ENCODE measurements at regions not wholly inside any gene's neighbourhood (a gene's known extent, or its start where the extent isn't known, plus 50 kb on each side); places are given as distances from the start of the nearest gene placed in this dataset.

DNA sequence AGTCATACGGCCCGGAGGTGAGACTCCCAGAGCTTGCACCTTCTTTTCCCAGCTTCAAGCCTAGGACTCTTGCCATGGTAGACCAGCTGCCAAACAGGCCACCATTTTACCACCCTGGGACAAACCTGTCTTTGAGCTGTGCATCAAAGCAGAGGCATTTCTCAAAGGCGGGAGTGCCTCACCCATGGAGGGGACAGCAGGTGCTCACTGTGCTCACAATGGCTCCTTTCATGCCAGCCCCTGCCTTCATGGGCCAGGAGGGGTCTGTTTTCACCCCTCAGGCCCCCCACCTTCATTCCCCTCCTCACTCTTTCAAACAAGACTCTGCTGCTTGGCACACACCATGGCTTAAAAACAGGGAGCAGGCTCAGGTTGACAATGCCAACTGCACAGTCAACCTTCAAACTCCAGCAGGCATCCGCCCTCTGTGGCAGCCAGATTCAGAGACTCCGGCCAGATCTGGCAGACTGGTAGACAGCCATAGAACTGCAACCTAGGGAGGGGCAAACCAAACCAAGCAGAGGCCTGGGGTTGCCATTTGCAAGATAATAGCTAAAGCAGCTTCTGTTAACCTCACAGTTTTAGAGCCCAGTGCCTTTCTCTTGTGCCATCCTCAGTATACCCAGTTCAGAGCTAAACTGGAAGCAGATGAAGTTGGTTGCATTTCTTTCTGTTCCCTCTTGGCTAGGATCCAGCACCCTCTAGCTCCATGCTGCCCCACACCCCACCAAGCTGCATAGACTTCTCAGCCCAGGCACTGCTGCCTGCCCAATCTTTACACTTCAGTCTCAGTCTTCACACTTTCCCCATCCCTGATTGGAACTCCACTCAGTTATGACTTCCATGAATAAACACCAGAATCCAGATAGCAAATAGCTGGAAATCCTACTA, 93.9 kb upstream of the SPATA13 start:
- Histone ChIP-seq H3K36me3 (ENCODE audit: insufficient read depth, low read length) (no peaks in the 10 kb centered on the region), H3K9me3 (ENCODE audit: low read length) (no peaks in the 10 kb centered on the region), H3K9me2 (replicated peaks; ENCODE audit: insufficient read depth, low read length) (no peaks in the 10 kb centered on the region), H3K79me2 (ENCODE audit: low read length) (no peaks in the 10 kb centered on the region), H4K20me1 (ENCODE audit: insufficient read depth, low read depth, low read length) (no peaks in the 10 kb centered on the region), H2AFZ (ENCODE audit: low read length) (no peak overlapping the region), H3K9ac (ENCODE audit: low read length) (no peak overlapping the region), H3K27me3 (ENCODE audit: low read length) (0 out of 2 replicates have a peak, but pooled peaks cover 2% of the 10 kb centered on the region), H3K4me1 (ENCODE audit: low read length) (no peaks in the 10 kb centered on the region), H3K4me3 (ENCODE audit: low read length) (no peak overlapping the region), H3K27ac (ENCODE audit: low read length) (no peak overlapping the region), H3K4me2 (ENCODE audit: low read depth, low read length, poor library complexity, severe bottlenecking) (no peak overlapping the region)
- DNase-seq: no peak

DNA sequence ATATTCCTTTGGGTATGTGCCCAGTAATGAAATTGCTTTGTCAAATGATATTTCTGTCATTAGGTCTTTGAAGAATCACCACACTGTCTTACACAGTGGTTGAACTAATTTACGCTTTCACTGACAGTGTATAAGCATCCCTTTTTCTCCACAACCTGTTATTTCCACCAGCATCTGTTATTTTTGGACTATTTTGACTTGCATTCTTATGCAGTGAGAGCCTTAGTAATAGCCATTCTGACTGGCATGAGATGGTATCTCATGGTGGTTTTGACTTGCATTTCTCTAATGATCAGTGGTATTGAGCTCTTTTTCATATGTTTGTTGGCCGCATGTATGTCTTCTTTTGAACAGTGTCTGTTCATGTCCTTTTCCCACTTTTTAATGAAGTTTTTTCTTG, 92.0 kb upstream of the SPATA13 start:
- H3K9me3 ChIP-seq (ENCODE audit: low read length): no peaks in the 10 kb centered on the region
- no peak for DNase-seq

DNA sequence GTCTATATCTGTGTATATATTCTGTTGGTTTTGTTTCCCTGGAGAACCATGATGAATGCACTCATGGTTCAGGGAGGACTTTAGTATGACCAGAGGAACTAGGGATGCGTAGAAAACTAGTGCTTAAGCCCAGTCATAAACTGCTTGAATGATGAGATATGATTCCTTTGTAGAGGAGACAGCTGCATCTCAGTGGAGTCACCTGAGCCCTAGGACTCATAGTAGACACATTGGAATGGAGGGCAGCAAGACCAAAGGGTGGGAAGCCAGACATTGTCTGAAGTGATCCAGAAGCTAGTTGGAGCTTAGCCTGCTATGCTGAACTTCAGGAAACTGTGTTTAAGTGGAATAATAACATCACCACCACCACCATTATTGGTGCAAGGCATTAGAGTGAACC, 89.5 kb upstream of the SPATA13 start:
- H3K4me3 ChIP-seq (ENCODE audit: low read length): no peak overlapping the region

More for the DNA sequence above, 92.0 kb upstream of the SPATA13 start:
- no peaks in the 10 kb centered on the region for H3K79me2 ChIP-seq (ENCODE audit: low read length)
- no peaks in the 10 kb centered on the region for H3K36me3 ChIP-seq (ENCODE audit: insufficient read depth, low read length)
- H3K9me2 ChIP-seq (replicated peaks; ENCODE audit: insufficient read depth, low read length): no peaks in the 10 kb centered on the region
- H3K4me2 ChIP-seq (ENCODE audit: low read depth, low read length, poor library complexity, severe bottlenecking): no peak overlapping the region
- no peak overlapping the region for H3K4me3 ChIP-seq (ENCODE audit: low read length)
- H3K27ac ChIP-seq (ENCODE audit: low read length): no peak overlapping the region
- no peak overlapping the region for H3K9ac ChIP-seq (ENCODE audit: low read length)
- H4K20me1 ChIP-seq (ENCODE audit: insufficient read depth, low read depth, low read length): no peaks in the 10 kb centered on the region
- H3K27me3 ChIP-seq (ENCODE audit: low read length): 0 out of 2 replicates have a peak, but pooled peaks cover 2% of the 10 kb centered on the region
- no peaks in the 10 kb centered on the region for H3K4me1 ChIP-seq (ENCODE audit: low read length)
- no peak overlapping the region for H2AFZ ChIP-seq (ENCODE audit: low read length)

DNA sequence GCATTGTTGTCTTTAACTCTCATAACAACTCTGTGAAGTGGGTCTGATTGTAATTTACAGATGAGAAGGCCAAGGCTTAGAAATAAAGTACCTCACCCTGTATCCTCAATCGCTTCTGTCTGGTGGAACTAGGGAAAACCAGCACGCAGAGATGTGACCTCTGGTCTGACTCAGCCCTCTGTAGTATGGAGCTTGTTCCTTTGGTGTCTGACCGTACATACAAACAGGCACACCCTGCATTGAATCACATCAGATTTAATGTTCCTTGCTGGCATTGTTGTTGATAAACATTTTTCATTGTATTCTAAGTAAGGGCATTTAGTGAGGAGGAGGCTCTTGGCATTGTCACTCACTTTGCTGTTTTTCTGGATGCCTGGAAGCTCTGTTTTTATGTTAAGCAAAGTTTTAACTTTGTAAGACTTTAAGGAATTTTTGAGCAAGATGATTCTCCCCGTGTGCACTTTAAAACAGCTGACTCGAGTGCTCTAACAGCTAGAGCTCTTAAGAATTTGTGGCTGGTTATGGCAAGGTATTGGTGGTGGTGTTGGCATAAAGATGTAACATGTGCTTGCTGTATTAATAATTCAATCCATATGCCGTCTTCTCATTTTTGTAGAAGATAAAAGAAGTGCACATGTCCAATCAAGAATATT, 89.0 kb upstream of the SPATA13 start:
- H3K4me2 ChIP-seq (ENCODE audit: low read depth, low read length, poor library complexity, severe bottlenecking): no peak overlapping the region
- H3K9me3 ChIP-seq (ENCODE audit: low read length): no peaks in the 10 kb centered on the region
- no peak overlapping the region for H3K27ac ChIP-seq (ENCODE audit: low read length)
- no peak overlapping the region for H3K9ac ChIP-seq (ENCODE audit: low read length)
- no peak overlapping the region for H3K4me3 ChIP-seq (ENCODE audit: low read length)
- H3K27me3 ChIP-seq (ENCODE audit: low read length): 0 out of 2 replicates have a peak, but pooled peaks cover 2% of the 10 kb centered on the region
- no peaks in the 10 kb centered on the region for H4K20me1 ChIP-seq (ENCODE audit: insufficient read depth, low read depth, low read length)
- no peaks in the 10 kb centered on the region for H3K36me3 ChIP-seq (ENCODE audit: insufficient read depth, low read length)
- no peaks in the 10 kb centered on the region for H3K9me2 ChIP-seq (replicated peaks; ENCODE audit: insufficient read depth, low read length)
- DNase-seq: no peak
- no peak overlapping the region for H2AFZ ChIP-seq (ENCODE audit: low read length)
- no peaks in the 10 kb centered on the region for H3K79me2 ChIP-seq (ENCODE audit: low read length)
- H3K4me1 ChIP-seq (ENCODE audit: low read length): no peaks in the 10 kb centered on the region

More for the DNA sequence above, 89.5 kb upstream of the SPATA13 start:
- no peak overlapping the region for H3K9ac ChIP-seq (ENCODE audit: low read length)
- no peak for DNase-seq
- no peaks in the 10 kb centered on the region for H3K36me3 ChIP-seq (ENCODE audit: insufficient read depth, low read length)
- no peaks in the 10 kb centered on the region for H3K79me2 ChIP-seq (ENCODE audit: low read length)
- no peak overlapping the region for H2AFZ ChIP-seq (ENCODE audit: low read length)
- no peaks in the 10 kb centered on the region for H3K9me2 ChIP-seq (replicated peaks; ENCODE audit: insufficient read depth, low read length)
- 0 out of 2 replicates have a peak, but pooled peaks cover 2% of the 10 kb centered on the region for H3K27me3 ChIP-seq (ENCODE audit: low read length)
- no peak overlapping the region for H3K4me2 ChIP-seq (ENCODE audit: low read depth, low read length, poor library complexity, severe bottlenecking)
- no peaks in the 10 kb centered on the region for H3K9me3 ChIP-seq (ENCODE audit: low read length)
- no peaks in the 10 kb centered on the region for H4K20me1 ChIP-seq (ENCODE audit: insufficient read depth, low read depth, low read length)
- H3K27ac ChIP-seq (ENCODE audit: low read length): no peak overlapping the region
- no peaks in the 10 kb centered on the region for H3K4me1 ChIP-seq (ENCODE audit: low read length)

DNA sequence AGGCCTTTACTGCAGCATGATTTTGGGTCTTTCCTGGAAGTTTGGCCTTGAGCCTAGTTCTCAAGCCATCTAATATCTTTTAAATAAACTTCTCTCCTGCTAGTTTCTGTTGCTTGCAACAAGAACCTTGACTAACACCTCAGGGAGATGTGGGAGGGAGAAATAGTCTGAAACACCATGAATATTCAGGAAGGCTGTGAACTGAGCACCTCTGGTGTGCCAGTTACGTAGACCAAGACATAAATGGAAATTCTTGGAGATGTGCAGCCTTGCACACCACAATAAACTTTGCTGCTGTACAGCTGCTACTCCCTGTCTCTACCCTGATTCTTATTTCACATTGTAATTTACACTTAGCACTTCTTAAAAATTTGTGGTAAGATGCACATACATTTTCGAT, 86.9 kb upstream of the SPATA13 start:
- no peaks in the 10 kb centered on the region for H4K20me1 ChIP-seq (ENCODE audit: insufficient read depth, low read depth, low read length)
- H3K9me2 ChIP-seq (replicated peaks; ENCODE audit: insufficient read depth, low read length): no peaks in the 10 kb centered on the region
- no peaks in the 10 kb centered on the region for H3K36me3 ChIP-seq (ENCODE audit: insufficient read depth, low read length)
- no peak overlapping the region for H3K4me2 ChIP-seq (ENCODE audit: low read depth, low read length, poor library complexity, severe bottlenecking)
- DNase-seq: no peak
- no peaks in the 10 kb centered on the region for H3K4me1 ChIP-seq (ENCODE audit: low read length)
- no peak overlapping the region for H2AFZ ChIP-seq (ENCODE audit: low read length)
- H3K27ac ChIP-seq (ENCODE audit: low read length): no peak overlapping the region
- H3K79me2 ChIP-seq (ENCODE audit: low read length): no peaks in the 10 kb centered on the region
- no peak overlapping the region for H3K9ac ChIP-seq (ENCODE audit: low read length)
- H3K9me3 ChIP-seq (ENCODE audit: low read length): no peaks in the 10 kb centered on the region
- no peak overlapping the region for H3K4me3 ChIP-seq (ENCODE audit: low read length)
- H3K27me3 ChIP-seq (ENCODE audit: low read length): no peaks in the 10 kb centered on the region

DNA sequence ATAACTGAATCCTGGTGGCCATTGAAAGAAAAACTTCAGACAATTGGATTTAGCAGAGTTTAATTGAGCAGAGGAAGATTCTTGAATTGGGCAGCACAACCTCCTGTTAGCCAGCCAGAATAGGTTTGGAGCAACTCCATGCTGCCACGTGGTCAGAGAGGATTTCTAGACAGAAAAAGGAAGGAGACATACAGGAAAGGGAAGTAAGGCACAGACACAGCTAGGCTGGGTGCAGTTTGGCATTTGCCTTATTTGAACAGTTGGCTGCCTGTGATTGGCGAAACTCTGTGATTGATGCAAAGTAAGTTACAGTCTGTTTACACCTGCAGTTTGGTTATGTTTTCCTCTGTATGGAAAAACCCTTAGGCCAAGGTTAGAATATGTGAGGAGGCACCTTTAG, 85.8 kb upstream of the SPATA13 start:
- H3K27me3 ChIP-seq (ENCODE audit: low read length): no peaks in the 10 kb centered on the region
- H3K9me2 ChIP-seq (replicated peaks; ENCODE audit: insufficient read depth, low read length): no peaks in the 10 kb centered on the region
- no peaks in the 10 kb centered on the region for H3K4me1 ChIP-seq (ENCODE audit: low read length)
- no peak overlapping the region for H2AFZ ChIP-seq (ENCODE audit: low read length)
- no peak overlapping the region for H3K4me2 ChIP-seq (ENCODE audit: low read depth, low read length, poor library complexity, severe bottlenecking)
- H3K36me3 ChIP-seq (ENCODE audit: insufficient read depth, low read length): no peaks in the 10 kb centered on the region
- H3K27ac ChIP-seq (ENCODE audit: low read length): no peak overlapping the region
- no peak overlapping the region for H3K4me3 ChIP-seq (ENCODE audit: low read length)
- no peaks in the 10 kb centered on the region for H4K20me1 ChIP-seq (ENCODE audit: insufficient read depth, low read depth, low read length)
- no peaks in the 10 kb centered on the region for H3K79me2 ChIP-seq (ENCODE audit: low read length)
- no peaks in the 10 kb centered on the region for H3K9me3 ChIP-seq (ENCODE audit: low read length)
- no peak for DNase-seq
- no peak overlapping the region for H3K9ac ChIP-seq (ENCODE audit: low read length)

DNA sequence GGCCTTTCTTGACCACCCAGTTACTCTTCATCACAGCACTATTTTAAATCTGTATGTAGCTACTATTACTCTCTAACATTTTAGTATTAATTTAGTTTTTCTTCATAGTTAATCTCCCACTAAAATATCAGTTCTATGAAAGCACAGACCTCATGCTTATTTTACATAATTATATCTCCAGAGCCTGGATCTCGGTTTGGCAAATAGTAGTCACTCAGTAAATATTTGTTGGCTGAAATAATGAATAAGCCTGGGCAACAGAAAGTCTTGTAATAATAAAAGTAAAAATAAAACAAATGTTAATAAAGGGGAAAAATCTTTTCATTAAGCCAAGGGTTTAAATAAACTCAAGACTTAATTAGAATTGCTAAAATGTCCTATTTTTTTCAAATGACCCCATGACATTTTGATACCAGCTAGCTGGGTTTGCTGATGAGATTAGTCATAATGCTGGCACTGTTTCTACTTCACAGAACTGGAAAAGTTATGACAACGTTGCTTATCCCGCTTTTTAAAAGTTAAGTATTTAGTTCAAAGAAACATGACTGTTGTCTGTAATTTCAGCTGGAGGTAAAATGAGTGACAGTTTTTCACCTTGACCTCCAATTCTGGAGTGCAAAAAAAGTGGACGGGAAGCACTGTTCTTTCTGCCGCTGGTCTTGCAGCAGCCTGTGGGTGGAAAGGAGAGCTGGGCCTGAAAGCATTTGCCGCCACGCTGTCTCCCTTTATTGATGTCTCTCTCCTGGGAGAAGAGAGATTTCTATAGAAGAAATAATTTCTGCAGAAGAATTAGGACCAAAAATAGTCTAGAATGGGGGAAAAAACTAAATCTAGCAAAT, 85.2 kb upstream of the SPATA13 start:
- DNase-seq: no peak
- no peaks in the 10 kb centered on the region for H4K20me1 ChIP-seq (ENCODE audit: insufficient read depth, low read depth, low read length)
- H3K9me3 ChIP-seq (ENCODE audit: low read length): no peaks in the 10 kb centered on the region
- no peaks in the 10 kb centered on the region for H3K4me1 ChIP-seq (ENCODE audit: low read length)
- no peaks in the 10 kb centered on the region for H3K27me3 ChIP-seq (ENCODE audit: low read length)
- H2AFZ ChIP-seq (ENCODE audit: low read length): no peak overlapping the region
- no peak overlapping the region for H3K4me2 ChIP-seq (ENCODE audit: low read depth, low read length, poor library complexity, severe bottlenecking)
- no peaks in the 10 kb centered on the region for H3K9me2 ChIP-seq (replicated peaks; ENCODE audit: insufficient read depth, low read length)
- H3K9ac ChIP-seq (ENCODE audit: low read length): no peak overlapping the region
- H3K36me3 ChIP-seq (ENCODE audit: insufficient read depth, low read length): no peaks in the 10 kb centered on the region
- H3K79me2 ChIP-seq (ENCODE audit: low read length): no peaks in the 10 kb centered on the region
- no peak overlapping the region for H3K4me3 ChIP-seq (ENCODE audit: low read length)
- H3K27ac ChIP-seq (ENCODE audit: low read length): no peak overlapping the region

DNA sequence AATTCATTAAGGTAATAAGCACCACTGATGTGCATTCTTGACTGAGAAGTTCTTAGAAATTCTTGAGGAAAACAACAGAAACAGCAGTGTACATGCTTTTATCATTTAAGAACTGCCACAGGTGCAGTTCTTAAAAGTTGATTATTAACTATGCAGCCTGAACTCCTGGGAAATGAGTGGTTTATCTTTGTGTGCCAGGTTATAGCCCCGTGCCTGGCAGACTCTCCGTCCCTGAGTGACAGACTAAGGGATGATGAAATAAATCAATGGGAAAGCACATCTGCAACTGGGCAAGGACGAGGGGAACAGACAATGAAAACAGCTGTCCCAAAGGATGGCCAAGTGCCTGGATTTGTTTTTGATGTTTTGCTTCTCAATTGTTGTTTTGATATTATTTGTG, 84.4 kb upstream of the SPATA13 start:
- Histone ChIP-seq H3K9me3 (ENCODE audit: low read length) (no peaks in the 10 kb centered on the region), H4K20me1 (ENCODE audit: insufficient read depth, low read depth, low read length) (no peaks in the 10 kb centered on the region), H3K27me3 (ENCODE audit: low read length) (no peaks in the 10 kb centered on the region), H3K4me3 (ENCODE audit: low read length) (no peak overlapping the region), H3K79me2 (ENCODE audit: low read length) (no peaks in the 10 kb centered on the region), H3K9ac (ENCODE audit: low read length) (no peak overlapping the region), H3K27ac (ENCODE audit: low read length) (no peak overlapping the region), H3K4me2 (ENCODE audit: low read depth, low read length, poor library complexity, severe bottlenecking) (no peak overlapping the region), H3K9me2 (replicated peaks; ENCODE audit: insufficient read depth, low read length) (no peaks in the 10 kb centered on the region), H3K36me3 (ENCODE audit: insufficient read depth, low read length) (no peaks in the 10 kb centered on the region), H3K4me1 (ENCODE audit: low read length) (no peaks in the 10 kb centered on the region), H2AFZ (ENCODE audit: low read length) (no peak overlapping the region)
- no peak for DNase-seq
